ENCODE measurements at regions not wholly inside any gene's neighbourhood (a gene's known extent, or its start where the extent isn't known, plus 50 kb on each side); places are given as distances from the start of the nearest gene placed in this dataset.

- TF ChIP-seq, protein P1, sequence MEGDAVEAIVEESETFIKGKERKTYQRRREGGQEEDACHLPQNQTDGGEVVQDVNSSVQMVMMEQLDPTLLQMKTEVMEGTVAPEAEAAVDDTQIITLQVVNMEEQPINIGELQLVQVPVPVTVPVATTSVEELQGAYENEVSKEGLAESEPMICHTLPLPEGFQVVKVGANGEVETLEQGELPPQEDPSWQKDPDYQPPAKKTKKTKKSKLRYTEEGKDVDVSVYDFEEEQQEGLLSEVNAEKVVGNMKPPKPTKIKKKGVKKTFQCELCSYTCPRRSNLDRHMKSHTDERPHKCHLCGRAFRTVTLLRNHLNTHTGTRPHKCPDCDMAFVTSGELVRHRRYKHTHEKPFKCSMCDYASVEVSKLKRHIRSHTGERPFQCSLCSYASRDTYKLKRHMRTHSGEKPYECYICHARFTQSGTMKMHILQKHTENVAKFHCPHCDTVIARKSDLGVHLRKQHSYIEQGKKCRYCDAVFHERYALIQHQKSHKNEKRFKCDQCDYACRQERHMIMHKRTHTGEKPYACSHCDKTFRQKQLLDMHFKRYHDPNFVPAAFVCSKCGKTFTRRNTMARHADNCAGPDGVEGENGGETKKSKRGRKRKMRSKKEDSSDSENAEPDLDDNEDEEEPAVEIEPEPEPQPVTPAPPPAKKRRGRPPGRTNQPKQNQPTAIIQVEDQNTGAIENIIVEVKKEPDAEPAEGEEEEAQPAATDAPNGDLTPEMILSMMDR (IDR thresholded peaks at IDR 0.05; ENCODE audit: insufficient read depth, low read depth, low read length, missing control alignments) = no peak
- no peak for DNase-seq (ENCODE audit: low read depth)
- H3K4me3 ChIP-seq (ENCODE audit: low read length) = no peak overlapping the region
Measured at GRCh38 chr2:41942278-41942677, 105.5 kb upstream of the PKDCC start.

DNA sequence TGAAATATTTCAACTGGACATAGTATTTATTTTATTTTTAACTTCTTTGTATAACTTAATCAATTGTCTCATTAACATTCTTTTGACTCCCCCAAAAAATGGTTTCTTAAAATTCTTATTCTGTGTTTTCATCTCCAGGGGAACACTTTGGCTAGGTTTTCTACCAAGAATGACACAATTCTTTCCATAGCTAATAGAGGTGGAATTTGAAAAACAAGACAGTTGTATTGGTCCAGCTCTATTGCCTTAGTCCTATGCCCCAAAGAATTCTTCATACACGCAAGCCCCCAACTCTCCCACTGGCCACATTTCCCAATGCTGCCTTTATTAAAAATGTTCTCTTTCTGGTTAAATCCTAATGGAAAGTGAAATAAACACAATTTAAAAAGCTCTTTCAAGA, 104.7 kb upstream of the PKDCC start:
- TF ChIP-seq, protein P1 (IDR thresholded peaks at IDR 0.05; ENCODE audit: insufficient read depth, low read depth, low read length, missing control alignments) = no peak
- no peak overlapping the region for H3K4me3 ChIP-seq (ENCODE audit: low read length)
- DNase-seq (ENCODE audit: low read depth) = no peak

DNA sequence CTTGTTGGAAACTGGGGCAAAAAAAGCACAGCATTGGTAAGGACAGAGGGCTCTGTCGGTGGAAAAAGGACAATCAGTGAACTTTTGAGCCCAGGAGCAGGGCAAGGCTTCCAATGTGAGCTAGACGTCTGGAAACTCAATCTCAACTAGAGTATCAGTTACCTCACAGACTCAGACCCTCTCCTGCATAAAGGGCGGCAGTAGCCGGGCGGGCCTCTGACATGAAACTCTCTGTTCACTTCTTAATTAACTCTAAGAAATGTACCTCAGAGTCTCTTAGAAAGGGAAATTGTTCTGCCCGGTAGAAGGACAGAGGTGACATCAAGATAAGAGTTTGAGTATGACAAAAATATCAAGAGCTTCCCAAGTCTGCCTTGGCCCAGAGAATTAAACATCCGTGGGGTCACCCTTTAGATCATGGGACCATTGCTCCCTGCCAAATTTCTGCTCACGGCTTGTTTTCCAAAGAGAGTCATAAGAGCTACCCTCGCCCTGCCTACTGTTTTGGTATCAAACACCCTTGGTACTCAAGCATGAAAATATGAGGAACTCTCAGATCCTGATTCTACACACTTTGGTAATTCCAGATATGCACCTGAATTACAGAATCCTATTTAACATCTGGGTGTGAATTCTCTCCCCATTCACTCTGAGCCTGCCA, 103.5 kb upstream of the PKDCC start:
- H3K4me3 ChIP-seq (ENCODE audit: low read length) = no peak overlapping the region
- TF ChIP-seq, protein P1 (IDR thresholded peaks at IDR 0.05; ENCODE audit: insufficient read depth, low read depth, low read length, missing control alignments) = no peak
- no peak for DNase-seq (ENCODE audit: low read depth)

DNA sequence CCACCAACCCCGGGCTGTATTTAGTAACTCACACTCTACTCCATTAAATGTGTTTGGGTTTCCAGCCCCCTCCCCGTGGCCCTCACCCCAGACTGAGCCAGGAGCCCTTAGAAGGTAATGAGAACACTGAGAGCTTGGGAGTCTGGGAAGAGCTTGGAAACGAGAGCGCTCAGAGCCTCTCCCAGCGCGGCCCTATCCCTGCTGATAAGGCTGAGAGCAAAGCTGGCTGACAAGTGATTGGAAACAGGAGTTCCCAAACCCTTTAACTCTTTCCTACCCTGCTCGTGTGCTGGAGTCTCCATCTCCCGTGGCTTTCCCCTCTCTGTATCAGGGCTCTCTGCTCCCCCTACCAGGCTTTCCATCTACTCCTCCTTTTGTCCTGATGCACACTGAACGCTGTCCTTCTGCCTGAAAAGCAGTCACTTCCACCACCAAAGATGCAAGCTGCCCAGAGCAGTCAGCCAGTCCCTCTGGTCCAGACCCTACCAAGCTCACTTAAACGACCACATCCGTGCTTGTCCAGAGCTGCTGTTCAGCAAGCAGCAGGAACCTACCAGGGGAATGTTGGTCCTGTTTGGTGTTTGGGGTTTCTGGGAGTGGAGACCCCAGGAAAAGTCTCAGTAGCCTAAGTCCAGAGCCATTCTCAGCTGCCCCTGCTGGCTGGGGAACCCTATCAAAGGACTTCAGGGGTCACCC, 100.0 kb upstream of the PKDCC start:
- TF ChIP-seq, protein P1 (IDR thresholded peaks at IDR 0.05; ENCODE audit: insufficient read depth, low read depth, low read length, missing control alignments) = no peak
- no peak for DNase-seq (ENCODE audit: low read depth)
- no peak overlapping the region for H3K4me3 ChIP-seq (ENCODE audit: low read length)

DNA sequence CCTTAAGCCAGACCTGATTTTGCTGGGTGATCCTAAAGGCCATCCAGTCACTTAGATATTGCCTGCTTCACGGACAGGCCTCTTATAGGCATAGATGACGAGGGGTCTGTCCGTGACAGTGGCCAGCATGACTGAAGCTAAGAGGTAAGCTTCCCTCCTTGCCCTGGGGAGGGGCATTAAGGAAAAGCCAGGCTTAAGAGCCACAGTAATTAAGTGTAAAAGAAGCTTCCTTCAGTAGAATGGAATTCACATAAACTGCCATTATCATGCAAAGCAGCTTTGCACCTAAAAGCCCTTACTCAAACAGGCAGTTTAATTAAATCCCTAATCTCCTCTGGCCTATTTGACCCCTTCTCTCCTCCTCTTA, 99.4 kb upstream of the PKDCC start:
- DNase-seq (ENCODE audit: low read depth) = no peak
- no peak overlapping the region for H3K4me3 ChIP-seq (ENCODE audit: low read length)
- TF ChIP-seq, protein P1 (IDR thresholded peaks at IDR 0.05; ENCODE audit: insufficient read depth, low read depth, low read length, missing control alignments) = no peak

DNA sequence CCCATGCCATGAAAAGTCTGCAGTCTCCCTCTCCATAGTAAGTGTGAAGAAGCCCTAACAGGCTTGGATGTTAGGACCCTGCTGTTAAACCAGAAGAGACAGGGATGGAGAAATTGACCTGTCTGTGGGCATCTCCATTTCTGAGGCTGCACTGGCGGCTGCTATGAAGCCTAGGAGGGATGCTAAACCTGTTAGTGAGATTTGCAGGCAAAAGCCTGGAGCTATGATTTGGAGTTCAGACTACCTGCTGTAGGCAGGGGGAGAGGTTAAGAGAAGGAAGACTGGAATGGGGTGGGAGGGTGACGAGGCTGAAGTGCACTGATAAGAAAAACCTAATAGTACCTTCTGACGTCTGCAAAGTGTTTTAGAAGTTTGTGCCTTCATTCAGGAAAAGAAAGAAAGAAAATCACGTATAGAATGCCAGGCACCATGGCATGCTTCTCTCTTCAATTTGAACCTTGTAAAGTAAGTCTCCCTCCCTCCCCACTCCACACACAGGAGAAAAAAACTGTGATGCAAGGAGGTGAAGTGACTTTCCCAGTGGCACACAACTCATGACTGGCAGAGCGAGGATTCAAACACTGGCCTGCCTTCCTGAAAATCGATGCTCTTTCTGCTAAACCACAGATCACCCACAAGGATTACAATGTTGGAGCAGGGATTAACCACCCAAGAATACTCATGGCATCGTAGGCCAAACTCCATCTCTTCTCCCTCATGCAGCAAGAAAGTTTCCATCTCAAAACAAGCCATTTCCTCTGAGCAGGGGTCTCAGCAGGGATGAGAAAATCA, 98.5 kb upstream of the PKDCC start:
- TF ChIP-seq, protein P1 (IDR thresholded peaks at IDR 0.05; ENCODE audit: insufficient read depth, low read depth, low read length, missing control alignments) = no peak
- no peak overlapping the region for H3K4me3 ChIP-seq (ENCODE audit: low read length)
- DNase-seq (ENCODE audit: low read depth) = no peak
